Neural cell (in vitro differentiated cells): ENCODE measurements at regions not wholly inside any gene's neighbourhood (a gene's known extent, or its start where the extent isn't known, plus 50 kb on each side); places are given as distances from the start of the nearest gene placed in this dataset.

Experiments
- H2AFZ ChIP-seq: fragments of 200-600, 300-800 bp; sonication (generic), shearing (Covaris generic); 2 replicates; pipeline ENCODE4 v1.6.0; 2014; ENCODE audit warnings: low read depth, mild to moderate bottlenecking, antibody characterized with exemption, low read length, moderate library complexity
- H3F3A ChIP-seq: fragments of 200-600 bp; shearing (Covaris generic); 2 replicates; pipeline ENCODE4 v1.6.1; 2016; ENCODE audit warnings: mild to moderate bottlenecking, moderate library complexity, mixed read lengths, antibody characterized with exemption, low read length; ENCODE audit not compliant: insufficient read depth, poor library complexity, severe bottlenecking
- H3K27ac ChIP-seq: fragments of 200-600, 300-800 bp; sonication (generic), shearing (Covaris generic); 2 replicates; pipeline ENCODE4 v1.5.1; 2014; ENCODE audit warnings: mild to moderate bottlenecking, low read length, moderate library complexity
- H3K27me3 ChIP-seq: fragments of 300-800, 200-600 bp; sonication (generic), shearing (Covaris generic); 2 replicates; pipeline ENCODE4 v1.6.0; 2014; ENCODE audit warnings: mild to moderate bottlenecking, low read depth, low read length, moderate library complexity; ENCODE audit not compliant: insufficient read depth
- H3K36me3 ChIP-seq: fragments of 300-800, 200-600 bp; sonication (generic), shearing (Covaris generic); 2 replicates; pipeline ENCODE4 v1.5.1; 2014; ENCODE audit warnings: mild to moderate bottlenecking, antibody characterized with exemption, low read length, moderate library complexity; ENCODE audit not compliant: insufficient read depth
- H3K4me2 ChIP-seq: fragments of 300-800, 200-600 bp; sonication (generic), shearing (Covaris generic); 2 replicates; pipeline ENCODE4 v1.6.0; 2014; ENCODE audit warnings: mild to moderate bottlenecking, low read length
- H3K4me3 ChIP-seq: fragments of 300-800, 200-600 bp; sonication (generic), shearing (Covaris generic); 2 replicates; pipeline ENCODE4 v1.5.1; 2014; ENCODE audit warnings: mild to moderate bottlenecking, low read length, moderate library complexity
- H3K79me2 ChIP-seq: fragments of 200-600 bp; shearing (Covaris generic); replicated peaks from 2 replicates; pipeline ENCODE4 v1.6.0; 2014; ENCODE audit warnings: mild to moderate bottlenecking, low read length, moderate library complexity; ENCODE audit not compliant: insufficient read depth
- H3K9ac ChIP-seq: fragments of 300-800, 200-600 bp; sonication (generic), shearing (Covaris generic); 2 replicates; pipeline ENCODE4 v1.6.1; 2016; ENCODE audit warnings: mild to moderate bottlenecking, low read length, mixed read lengths
- H3K9me2 ChIP-seq: fragments of 200-600 bp; shearing (Covaris generic); 2 replicates; pipeline ENCODE4 v1.6.1; 2016; ENCODE audit warnings: mild to moderate bottlenecking, low read length, mixed read lengths; ENCODE audit not compliant: insufficient read depth
- H3K9me3 ChIP-seq: fragments of 200-600, 300-800 bp; sonication (generic), shearing (Covaris generic); 2 replicates; pipeline ENCODE4 v1.6.1; 2016; ENCODE audit warnings: mild to moderate bottlenecking, mixed run types, low read length, moderate library complexity, mixed read lengths
- H4K20me1 ChIP-seq: fragments of 200-600 bp; shearing (Covaris generic); 2 replicates; pipeline ENCODE4 v1.6.1; 2016; ENCODE audit warnings: mild to moderate bottlenecking, mixed run types; ENCODE audit not compliant: insufficient read depth
- EP300 ChIP-seq: fragments of 450-650 bp; conservative IDR thresholded peaks from 2 replicates; pipeline ENCODE4 v1.6.1; 2014; ENCODE audit warnings: antibody characterized with exemption, mild to moderate bottlenecking, moderate library complexity; ENCODE audit not compliant: poor library complexity, severe bottlenecking
- EZH2 ChIP-seq: fragments of 200-600, 300-800 bp; shearing (Covaris generic), sonication (generic); IDR thresholded peaks from 2 replicates; pipeline ENCODE4 v1.6.1; 2014; ENCODE audit warnings: antibody characterized with exemption, low read length, borderline replicate concordance, mild to moderate bottlenecking; ENCODE audit not compliant: insufficient read depth, poor library complexity, severe bottlenecking
- MXI1 ChIP-seq: fragments of 450-650 bp; conservative IDR thresholded peaks from 2 replicates; pipeline ENCODE4 v1.6.1; 2014; ENCODE audit warnings: antibody characterized with exemption, mild to moderate bottlenecking; ENCODE audit not compliant: poor library complexity, severe bottlenecking
- POLR2AphosphoS5 ChIP-seq: IDR thresholded peaks from 2 replicates; pipeline ENCODE4 v1.6.1; 2012
- RAD21 ChIP-seq: fragments of 450-650 bp; conservative IDR thresholded peaks from 2 replicates; pipeline ENCODE4 v1.6.1; 2014; ENCODE audit warnings: antibody characterized with exemption, mild to moderate bottlenecking, moderate library complexity
- SMC3 ChIP-seq: fragments of 450-650 bp; conservative IDR thresholded peaks from 2 replicates; pipeline ENCODE4 v1.6.1; 2014; ENCODE audit warnings: antibody characterized with exemption, mild to moderate bottlenecking, moderate library complexity; ENCODE audit not compliant: poor library complexity
- TAF1 ChIP-seq: IDR thresholded peaks from 2 replicates; pipeline ENCODE4 v1.6.1; 2012; ENCODE audit warnings: low read depth
- TF ChIP-seq, protein P1 (sequence below): fragments of 450-650 bp; IDR thresholded peaks from 2 replicates; pipeline ENCODE4 v1.5.1; 2014; ENCODE audit warnings: antibody characterized with exemption, mild to moderate bottlenecking, moderate library complexity; ENCODE audit not compliant: poor library complexity, severe bottlenecking
- TF ChIP-seq, protein P2 (sequence below): IDR thresholded peaks from 2 replicates; pipeline ENCODE4 v1.6.1; 2012; ENCODE audit warnings: borderline replicate concordance

DNA sequence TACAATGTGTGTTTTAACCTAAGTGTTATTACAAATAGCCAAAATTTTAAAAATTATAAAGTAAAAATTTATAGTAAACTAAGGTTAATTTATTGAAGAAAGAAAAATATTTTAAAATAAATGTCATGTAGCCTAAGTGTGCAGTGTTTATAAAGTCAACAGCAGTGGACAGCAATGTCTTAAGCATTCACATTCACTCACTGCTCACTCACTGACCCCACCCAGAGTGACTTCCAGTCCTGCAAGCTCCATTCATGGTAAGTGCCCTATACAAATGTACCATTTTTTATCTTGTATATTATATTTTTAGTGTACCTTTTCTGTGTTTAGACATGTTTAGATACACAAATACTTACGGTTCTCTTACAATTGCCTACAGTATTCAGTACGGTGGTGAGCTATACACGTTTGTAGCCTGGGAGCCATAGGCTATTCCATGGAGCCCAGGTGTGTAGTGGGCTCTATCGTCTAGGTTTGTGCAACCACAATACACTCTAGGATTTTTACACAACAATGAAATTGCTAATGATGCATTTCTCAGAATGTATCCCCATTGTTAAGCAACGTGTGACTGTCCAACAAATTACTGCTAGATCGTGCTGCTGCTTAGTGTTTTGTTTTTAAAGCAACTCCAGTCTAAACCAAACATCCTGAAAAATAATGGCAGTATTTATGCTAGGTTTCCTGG lies 108.9 kb upstream of the NAMPT start:
- Histone ChIP-seq H3K4me2 (no peak overlapping the region), H3K27ac (no peak overlapping the region), H3K36me3 (no peaks in the 10 kb centered on the region), H2AFZ (no peak overlapping the region), H3K9me2 (no peaks in the 10 kb centered on the region), H3K4me3 (no peak overlapping the region), H3F3A (no peaks in the 10 kb centered on the region), H4K20me1 (no peaks in the 10 kb centered on the region), H3K79me2 (no peaks in the 10 kb centered on the region), H3K9me3 (no peaks in the 10 kb centered on the region), H3K9ac (no peak overlapping the region), H3K27me3 (no peaks in the 10 kb centered on the region)
- TF ChIP-seq POLR2AphosphoS5: no peak
- TF ChIP-seq RAD21: no peak
- TF ChIP-seq SMC3: no peak
- no peak for TF ChIP-seq EP300
- TF ChIP-seq, protein P1, sequence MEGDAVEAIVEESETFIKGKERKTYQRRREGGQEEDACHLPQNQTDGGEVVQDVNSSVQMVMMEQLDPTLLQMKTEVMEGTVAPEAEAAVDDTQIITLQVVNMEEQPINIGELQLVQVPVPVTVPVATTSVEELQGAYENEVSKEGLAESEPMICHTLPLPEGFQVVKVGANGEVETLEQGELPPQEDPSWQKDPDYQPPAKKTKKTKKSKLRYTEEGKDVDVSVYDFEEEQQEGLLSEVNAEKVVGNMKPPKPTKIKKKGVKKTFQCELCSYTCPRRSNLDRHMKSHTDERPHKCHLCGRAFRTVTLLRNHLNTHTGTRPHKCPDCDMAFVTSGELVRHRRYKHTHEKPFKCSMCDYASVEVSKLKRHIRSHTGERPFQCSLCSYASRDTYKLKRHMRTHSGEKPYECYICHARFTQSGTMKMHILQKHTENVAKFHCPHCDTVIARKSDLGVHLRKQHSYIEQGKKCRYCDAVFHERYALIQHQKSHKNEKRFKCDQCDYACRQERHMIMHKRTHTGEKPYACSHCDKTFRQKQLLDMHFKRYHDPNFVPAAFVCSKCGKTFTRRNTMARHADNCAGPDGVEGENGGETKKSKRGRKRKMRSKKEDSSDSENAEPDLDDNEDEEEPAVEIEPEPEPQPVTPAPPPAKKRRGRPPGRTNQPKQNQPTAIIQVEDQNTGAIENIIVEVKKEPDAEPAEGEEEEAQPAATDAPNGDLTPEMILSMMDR: no peak
- no peak for TF ChIP-seq TAF1
- TF ChIP-seq MXI1: no peak
- TF ChIP-seq, protein P2, sequence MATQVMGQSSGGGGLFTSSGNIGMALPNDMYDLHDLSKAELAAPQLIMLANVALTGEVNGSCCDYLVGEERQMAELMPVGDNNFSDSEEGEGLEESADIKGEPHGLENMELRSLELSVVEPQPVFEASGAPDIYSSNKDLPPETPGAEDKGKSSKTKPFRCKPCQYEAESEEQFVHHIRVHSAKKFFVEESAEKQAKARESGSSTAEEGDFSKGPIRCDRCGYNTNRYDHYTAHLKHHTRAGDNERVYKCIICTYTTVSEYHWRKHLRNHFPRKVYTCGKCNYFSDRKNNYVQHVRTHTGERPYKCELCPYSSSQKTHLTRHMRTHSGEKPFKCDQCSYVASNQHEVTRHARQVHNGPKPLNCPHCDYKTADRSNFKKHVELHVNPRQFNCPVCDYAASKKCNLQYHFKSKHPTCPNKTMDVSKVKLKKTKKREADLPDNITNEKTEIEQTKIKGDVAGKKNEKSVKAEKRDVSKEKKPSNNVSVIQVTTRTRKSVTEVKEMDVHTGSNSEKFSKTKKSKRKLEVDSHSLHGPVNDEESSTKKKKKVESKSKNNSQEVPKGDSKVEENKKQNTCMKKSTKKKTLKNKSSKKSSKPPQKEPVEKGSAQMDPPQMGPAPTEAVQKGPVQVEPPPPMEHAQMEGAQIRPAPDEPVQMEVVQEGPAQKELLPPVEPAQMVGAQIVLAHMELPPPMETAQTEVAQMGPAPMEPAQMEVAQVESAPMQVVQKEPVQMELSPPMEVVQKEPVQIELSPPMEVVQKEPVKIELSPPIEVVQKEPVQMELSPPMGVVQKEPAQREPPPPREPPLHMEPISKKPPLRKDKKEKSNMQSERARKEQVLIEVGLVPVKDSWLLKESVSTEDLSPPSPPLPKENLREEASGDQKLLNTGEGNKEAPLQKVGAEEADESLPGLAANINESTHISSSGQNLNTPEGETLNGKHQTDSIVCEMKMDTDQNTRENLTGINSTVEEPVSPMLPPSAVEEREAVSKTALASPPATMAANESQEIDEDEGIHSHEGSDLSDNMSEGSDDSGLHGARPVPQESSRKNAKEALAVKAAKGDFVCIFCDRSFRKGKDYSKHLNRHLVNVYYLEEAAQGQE: no peak
- TF ChIP-seq EZH2: no peak

DNA sequence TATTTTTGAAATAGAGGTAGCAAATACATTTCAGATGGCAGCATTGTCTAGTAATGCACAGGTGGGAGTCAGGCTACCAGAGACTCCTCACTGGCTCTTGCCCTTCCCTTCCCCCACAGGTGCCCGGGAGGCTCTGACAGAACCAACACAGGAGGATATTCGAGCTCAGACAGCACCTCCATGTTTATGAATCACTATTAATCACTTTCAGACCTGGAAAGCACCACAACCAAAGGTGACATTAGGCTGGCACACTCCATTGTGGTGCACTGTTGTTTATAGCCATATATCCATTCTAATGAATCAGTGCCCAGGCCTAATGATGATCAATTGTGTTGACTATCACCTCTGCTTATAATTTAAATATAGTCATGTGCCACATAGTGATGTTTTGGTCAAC lies 107.8 kb upstream of the NAMPT start:
- Histone ChIP-seq H3K9ac (no peak overlapping the region), H3K27me3 (no peaks in the 10 kb centered on the region), H4K20me1 (no peaks in the 10 kb centered on the region), H3K4me3 (no peak overlapping the region), H3K27ac (no peak overlapping the region), H3K36me3 (no peaks in the 10 kb centered on the region), H3K79me2 (no peaks in the 10 kb centered on the region), H3K9me2 (no peaks in the 10 kb centered on the region), H2AFZ (no peak overlapping the region), H3K4me2 (no peak overlapping the region), H3K9me3 (no peaks in the 10 kb centered on the region), H3F3A (no peaks in the 10 kb centered on the region)
- no peak for TF ChIP-seq SMC3
- TF ChIP-seq, protein P1: no peak
- TF ChIP-seq, protein P2: no peak
- no peak for TF ChIP-seq RAD21
- TF ChIP-seq EP300: no peak
- no peak for TF ChIP-seq TAF1
- TF ChIP-seq POLR2AphosphoS5: no peak
